NCI-H748 (cell line): ENCODE measurements at regions not wholly inside any gene's neighbourhood (a gene's known extent, or its start where the extent isn't known, plus 50 kb on each side); places are given as distances from the start of the nearest gene placed in this dataset.

Experiments used
- DNase-seq: peaks from one replicate; lab custom pipeline; 2025; ENCODE audit not compliant: unreplicated experiment; lab: John Stamatoyannopoulos, UW

- no peak for DNase-seq
These were observed 577.5 kb upstream of the WWC1 start for GRCh38 chr5:167713896-167714295.

- no peak for DNase-seq
These were observed 575.2 kb upstream of the WWC1 start for GRCh38 chr5:167716126-167716775.

DNA sequence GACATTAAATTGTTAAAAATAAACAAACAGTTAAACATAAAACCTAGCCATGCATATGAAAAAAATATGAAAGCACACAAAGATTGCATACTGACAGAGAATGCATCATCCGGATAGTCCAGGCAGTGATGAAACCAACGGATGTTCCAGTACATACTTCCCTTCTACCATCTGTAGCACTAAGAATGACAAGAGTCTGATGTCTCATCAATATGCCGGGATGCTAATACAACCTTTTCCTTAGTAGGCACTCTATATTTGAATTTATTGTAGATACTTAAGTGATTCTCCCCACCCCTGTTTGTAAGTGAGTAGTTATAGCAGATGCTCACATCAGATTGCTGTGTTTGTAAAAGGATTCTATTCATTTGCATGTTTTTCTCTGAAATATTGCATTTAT lies 571.2 kb upstream of the WWC1 start:
- no peak for DNase-seq

DNA sequence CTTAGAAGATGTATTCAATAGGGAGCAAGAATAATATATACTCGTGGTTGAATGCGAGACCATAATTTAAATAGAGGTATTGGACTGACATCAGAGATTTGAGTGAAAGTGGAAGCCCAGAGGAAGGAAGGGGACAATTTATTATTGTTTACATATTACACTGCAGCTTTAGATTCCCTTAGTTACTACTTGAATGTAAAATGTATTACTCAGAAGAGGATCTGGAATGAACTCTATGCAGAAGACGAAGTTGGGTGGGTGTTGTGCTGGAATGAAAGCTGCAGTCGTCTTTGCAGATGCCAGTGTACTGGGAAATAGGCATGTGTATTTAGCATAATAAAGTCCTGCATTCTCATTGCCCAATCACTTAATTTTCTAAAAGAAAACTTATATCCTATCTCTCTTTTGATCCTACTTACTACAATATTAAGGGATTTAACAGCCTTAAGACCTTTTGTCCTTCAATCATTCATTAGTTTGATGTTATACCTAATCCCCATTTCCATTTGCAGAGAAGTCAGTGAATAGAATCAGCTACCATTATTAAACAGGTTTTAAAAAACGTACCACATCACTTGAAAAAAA lies 570.7 kb upstream of the WWC1 start:
- DNase-seq, result no peak

- DNase-seq, result no peak
These were observed 569.5 kb upstream of the WWC1 start for GRCh38 chr5:167721926-167722440.

- peak; percentile 68 for DNase-seq
These were observed 568.1 kb upstream of the WWC1 start for GRCh38 chr5:167723254-167723871.

GRCh38 chr5:167725264-167725663 lies 566.2 kb upstream of the WWC1 start:
- no peak for DNase-seq

GRCh38 chr5:167725741-167726140 lies 565.7 kb upstream of the WWC1 start:
- no peak for DNase-seq

DNA sequence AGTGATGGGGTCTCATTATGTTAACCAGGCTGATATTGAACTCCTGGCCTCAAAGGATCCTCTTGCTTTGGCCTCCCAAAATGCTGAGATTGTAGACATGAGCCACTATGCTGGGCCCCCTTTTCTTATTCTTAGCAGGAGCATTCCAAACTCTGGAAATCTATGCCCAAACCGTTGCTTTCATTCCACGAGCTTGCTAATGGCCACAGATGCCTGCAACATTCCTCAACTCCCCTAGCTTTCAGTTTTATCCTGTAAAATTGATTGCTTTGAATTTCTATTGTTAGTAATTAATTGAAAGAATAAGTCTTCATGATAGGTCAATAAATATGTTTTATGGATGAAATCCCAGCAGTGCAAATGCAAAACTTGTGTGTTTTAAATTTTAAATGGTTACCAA lies 564.8 kb upstream of the WWC1 start:
- DNase-seq, result no peak

DNA sequence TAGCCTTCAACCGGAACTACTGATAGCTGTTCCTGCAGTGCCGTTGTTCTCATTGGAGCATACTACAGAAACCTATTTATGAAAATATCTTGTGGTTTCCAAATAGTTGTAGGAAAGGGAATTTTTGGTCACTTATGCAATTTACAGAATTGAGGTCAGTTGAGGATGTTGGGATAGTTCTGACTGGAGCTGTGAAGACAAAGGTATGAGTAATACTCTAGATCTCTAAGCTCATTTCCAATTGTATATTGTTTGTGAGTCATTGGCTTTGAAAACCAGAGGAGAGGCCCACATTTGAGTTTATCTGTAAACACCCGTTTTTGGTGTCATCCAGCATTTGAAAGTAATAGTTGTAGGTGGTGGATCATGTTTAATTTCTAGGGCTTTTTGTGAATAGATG lies 561.3 kb upstream of the WWC1 start:
- no peak for DNase-seq

DNA sequence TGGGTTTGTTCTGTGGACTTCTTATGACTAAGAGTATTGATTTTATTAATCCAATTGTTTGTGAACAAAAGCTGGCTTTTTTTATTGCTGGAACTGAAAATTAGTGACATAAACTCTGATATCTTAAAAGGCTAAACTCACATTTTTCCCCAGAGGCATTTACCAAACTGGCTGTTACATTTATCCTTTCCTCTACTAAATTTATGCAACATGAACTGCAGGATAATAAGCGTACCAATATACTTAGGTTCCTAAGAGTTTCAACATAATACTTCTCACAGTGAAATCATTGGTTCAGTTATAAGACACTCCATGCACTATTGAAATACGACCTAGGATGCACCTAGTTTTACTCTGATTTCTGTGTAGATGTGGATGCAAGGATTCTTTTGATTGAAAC lies 560.8 kb upstream of the WWC1 start:
- DNase-seq, result no peak

DNA sequence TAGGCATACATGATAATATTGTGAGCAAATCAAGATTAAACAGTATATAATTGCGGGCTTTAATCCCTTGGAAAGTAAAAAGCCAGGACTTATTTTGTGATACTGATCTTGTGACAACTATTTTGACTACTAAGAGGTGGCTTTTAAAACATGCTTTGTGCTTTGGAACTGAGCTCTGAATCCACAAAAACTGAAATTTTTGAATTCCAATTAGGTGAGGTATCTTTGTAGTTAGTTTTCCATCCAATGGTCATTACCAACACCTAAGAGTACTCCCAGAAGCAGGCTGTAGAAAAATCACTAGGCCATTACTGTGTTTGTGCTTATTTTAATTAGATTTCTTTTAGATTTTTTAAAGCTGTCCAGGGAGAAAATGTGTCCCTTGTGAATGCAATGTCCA lies 559.5 kb upstream of the WWC1 start:
- no peak for DNase-seq

DNA sequence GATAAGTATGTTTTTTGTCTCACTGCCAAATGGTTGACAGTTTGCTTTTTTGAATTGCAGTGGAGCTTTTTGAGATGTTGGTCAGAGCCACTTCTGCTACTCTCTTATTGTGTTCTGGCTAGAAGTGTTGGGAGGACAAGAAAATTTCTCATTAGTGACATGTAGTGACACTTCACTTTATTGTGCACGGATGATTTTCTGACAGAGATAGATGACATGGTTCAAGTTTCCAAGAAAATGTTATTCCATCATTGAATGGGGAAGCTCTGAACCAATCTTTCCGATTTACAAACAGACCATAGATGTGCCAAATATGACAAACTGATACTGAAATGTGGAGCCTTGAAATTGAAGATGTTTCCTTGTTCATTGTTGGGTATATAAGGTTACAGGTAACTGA lies 558.9 kb upstream of the WWC1 start:
- DNase-seq, result no peak

DNA sequence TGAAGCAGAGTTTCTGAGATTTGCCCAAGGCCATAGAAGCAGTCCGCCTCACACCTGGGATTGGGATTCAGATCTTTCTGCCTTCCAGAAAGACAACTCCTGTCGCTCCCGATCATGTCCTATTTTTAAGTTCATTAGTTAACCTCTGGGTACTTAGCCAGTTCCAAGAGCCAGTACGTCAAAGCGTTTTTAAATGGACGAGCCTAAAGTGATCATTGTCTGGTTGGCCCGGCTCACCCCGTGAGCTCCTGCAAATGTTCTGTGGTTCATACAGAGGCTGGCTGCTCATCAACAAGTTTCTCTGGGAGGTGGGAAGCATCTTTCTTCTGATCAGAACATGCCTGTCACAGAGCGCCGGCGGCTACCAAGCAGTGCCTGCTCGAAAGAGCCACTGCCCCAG lies 554.5 kb upstream of the WWC1 start:
- no peak for DNase-seq

DNA sequence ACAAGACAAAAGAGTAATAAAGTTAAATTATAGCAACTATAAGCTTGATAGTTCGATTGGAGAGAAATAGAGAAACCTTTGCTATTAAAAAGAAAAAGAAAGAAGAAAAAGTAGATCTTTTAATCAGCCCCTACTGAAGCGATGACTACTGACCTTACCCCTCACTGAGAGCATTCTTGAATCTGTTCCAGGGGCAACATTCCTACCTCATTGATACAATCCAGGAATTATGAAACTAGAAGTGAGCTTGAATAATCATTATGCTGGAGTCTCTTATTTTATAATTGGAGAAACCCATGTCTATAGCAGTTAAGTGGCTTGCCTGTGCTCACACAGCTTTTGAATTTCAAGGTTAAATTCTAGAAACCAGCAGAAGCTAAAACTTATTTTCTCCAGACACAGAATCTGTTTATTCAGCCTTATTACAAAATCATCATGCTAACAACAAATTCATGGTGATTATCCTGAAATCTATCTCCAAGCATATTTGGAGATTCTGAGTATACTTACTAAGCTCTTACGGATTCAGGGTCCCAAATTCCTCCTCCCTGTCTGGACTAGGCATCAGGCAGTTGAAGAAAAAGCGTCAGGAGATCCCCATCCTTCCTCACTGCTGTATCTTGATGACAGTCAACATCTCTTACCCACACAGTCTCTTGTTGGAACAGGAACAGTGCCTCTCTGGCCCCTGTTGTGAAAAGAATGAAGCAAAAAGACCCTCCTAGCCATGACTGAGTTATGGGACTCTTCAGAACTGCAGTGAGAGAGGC lies 547.6 kb upstream of the WWC1 start:
- no peak for DNase-seq

- no peak for DNase-seq
These were observed 545.6 kb upstream of the WWC1 start for GRCh38 chr5:167745868-167746267.

DNA sequence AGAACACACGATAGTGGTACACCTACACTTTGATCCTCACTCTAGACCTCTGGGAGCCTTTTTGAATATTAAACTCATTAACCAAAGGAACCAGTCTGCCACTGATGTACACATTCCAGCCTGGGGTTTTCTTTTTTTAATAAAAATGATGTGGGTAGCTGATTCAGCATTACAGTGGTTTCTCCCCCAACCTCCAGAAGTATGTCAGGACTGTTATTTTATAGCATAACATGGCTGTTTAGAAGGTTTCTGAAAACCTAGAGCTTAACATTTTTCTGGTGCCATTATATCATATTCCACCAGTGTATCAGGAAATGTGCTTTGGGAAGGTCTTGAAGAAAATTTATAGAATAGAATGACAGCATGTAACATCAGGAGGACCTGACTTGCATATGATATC lies 540.9 kb upstream of the WWC1 start:
- DNase-seq, result no peak

GRCh38 chr5:167752936-167753335 lies 538.5 kb upstream of the WWC1 start:
- DNase-seq, result no peak

DNA sequence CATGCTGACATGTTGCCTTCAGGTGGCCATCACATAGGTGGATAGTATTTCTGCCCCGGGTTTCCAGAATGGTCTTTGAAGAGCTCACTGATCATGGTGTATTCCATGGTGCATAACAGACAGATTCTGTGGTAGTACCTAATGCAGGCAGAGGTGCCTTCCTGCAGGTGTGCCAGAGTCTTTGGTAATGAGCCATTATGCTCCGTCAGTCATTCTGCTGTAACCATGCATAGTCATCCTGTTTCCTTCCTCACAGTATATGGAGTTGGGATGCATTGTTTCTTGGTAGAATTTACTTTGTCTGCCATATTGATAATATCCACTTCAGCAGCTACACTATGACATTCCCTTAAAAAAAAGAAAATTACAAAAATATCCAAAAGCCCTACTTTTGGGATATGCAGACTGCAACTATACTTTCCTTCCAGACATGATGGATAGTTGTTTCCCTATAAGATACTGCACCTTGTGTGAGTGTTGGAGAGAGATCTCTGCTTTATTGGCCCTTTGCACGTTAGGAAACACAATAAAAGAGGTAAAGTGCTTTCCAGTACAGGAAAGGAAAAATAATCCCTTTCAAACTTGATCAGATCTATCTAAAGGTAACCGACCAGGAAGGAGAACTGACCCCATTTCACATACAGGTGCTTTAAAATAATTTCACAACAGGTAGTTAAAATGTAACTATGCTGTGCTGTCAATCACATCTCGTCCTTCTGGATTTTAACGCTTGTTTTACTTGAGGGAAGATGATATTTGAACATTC lies 537.5 kb upstream of the WWC1 start:
- no peak for DNase-seq

- DNase-seq, result no peak
These were observed 536.9 kb upstream of the WWC1 start for GRCh38 chr5:167754501-167755021.

- DNase-seq, result no peak
These were observed 536.0 kb upstream of the WWC1 start for GRCh38 chr5:167755420-167755819.
